KMS-11 (cell line): ENCODE measurements at regions not wholly inside any gene's neighbourhood (a gene's known extent, or its start where the extent isn't known, plus 50 kb on each side); places are given as distances from the start of the nearest gene placed in this dataset.

Experiments used
- H2AFZ ChIP-seq: fragments of 200-600 bp; sonication (generic); 2 replicates; pipeline ENCODE4 v1.6.1; 2016; ENCODE audit warnings: antibody characterized with exemption, mixed run types, low read depth
- H3K27ac ChIP-seq: fragments of 200-600 bp; sonication (generic); 2 replicates; pipeline ENCODE4 v1.6.1; 2016; ENCODE audit warnings: mild to moderate bottlenecking, mixed run types
- H3K27me3 ChIP-seq: fragments of 200-600 bp; sonication (generic); 2 replicates; pipeline ENCODE4 v1.6.1; 2017; ENCODE audit warnings: mild to moderate bottlenecking, low read depth, mixed run types, moderate library complexity; ENCODE audit not compliant: insufficient read depth
- H3K36me3 ChIP-seq: fragments of 200-600 bp; sonication (generic); 2 replicates; pipeline ENCODE4 v1.6.1; 2017; ENCODE audit warnings: mild to moderate bottlenecking, mixed run types; ENCODE audit not compliant: insufficient read depth
- H3K4me1 ChIP-seq: fragments of 200-600 bp; sonication (generic); 2 replicates; pipeline ENCODE4 v1.6.1; 2016; ENCODE audit warnings: mild to moderate bottlenecking, low read depth, mixed run types; ENCODE audit not compliant: poor library complexity, severe bottlenecking
- H3K4me2 ChIP-seq: fragments of 200-600 bp; sonication (generic); 2 replicates; pipeline ENCODE4 v1.7.0; 2016; ENCODE audit warnings: mild to moderate bottlenecking, mixed run types
- H3K4me3 ChIP-seq: fragments of 200-600 bp; sonication (generic); IDR thresholded peaks from 2 replicates; pipeline ENCODE4 v1.6.1; 2017; ENCODE audit warnings: low read depth, low read length, mixed read lengths; ENCODE audit not compliant: insufficient read depth
- H3K79me2 ChIP-seq: fragments of 200-600 bp; sonication (generic); 2 replicates; pipeline ENCODE4 v1.6.1; 2016; ENCODE audit warnings: low read depth, mixed run types; ENCODE audit not compliant: insufficient read depth
- H3K9ac ChIP-seq: fragments of 200-600 bp; sonication (generic); 2 replicates; pipeline ENCODE4 v1.6.1; 2016; ENCODE audit warnings: mild to moderate bottlenecking, mixed run types
- H4K20me1 ChIP-seq: fragments of 200-600 bp; sonication (generic); 2 replicates; pipeline ENCODE4 v1.6.1; 2016; ENCODE audit warnings: mild to moderate bottlenecking, mixed run types; ENCODE audit not compliant: insufficient read depth
- CTCF ChIP-seq: fragments of 200-600 bp; sonication (generic); conservative IDR thresholded peaks from 2 replicates; pipeline ENCODE4 v1.6.1; 2017; ENCODE audit warnings: low read depth, mild to moderate bottlenecking, antibody characterized with exemption, low read length, moderate library complexity, mixed read lengths

- Histone ChIP-seq H3K79me2 (no peaks in the 10 kb centered on the region), H3K27me3 (no peaks in the 10 kb centered on the region), H4K20me1 (no peaks in the 10 kb centered on the region), H3K4me1 (peaks cover 4% of the 10 kb centered on the region), H3K9ac (no peak overlapping the region), H3K4me3 (no peak overlapping the region), H3K27ac (no peak overlapping the region), H3K36me3 (no peaks in the 10 kb centered on the region), H2AFZ (no peak overlapping the region), H3K4me2 (no peak overlapping the region)
- no peak for TF ChIP-seq CTCF
Observed at GRCh38 chr2:14237902-14238301, 394.6 kb upstream of the LRATD1 start.

- H4K20me1 ChIP-seq, result no peaks in the 10 kb centered on the region
- no peak overlapping the region for H3K9ac ChIP-seq
- no peak overlapping the region for H3K4me3 ChIP-seq
- no peaks in the 10 kb centered on the region for H3K79me2 ChIP-seq
- no peaks in the 10 kb centered on the region for H3K27me3 ChIP-seq
- H3K27ac ChIP-seq, result no peak overlapping the region
- TF ChIP-seq CTCF, result no peak
- H3K4me1 ChIP-seq, result peaks cover 15% of the 10 kb centered on the region
- no peaks in the 10 kb centered on the region for H3K36me3 ChIP-seq
- H2AFZ ChIP-seq, result no peak overlapping the region
- H3K4me2 ChIP-seq, result no peak overlapping the region
Observed at GRCh38 chr2:14239605-14240004, 392.9 kb upstream of the LRATD1 start.

GRCh38 chr2:14240868-14241267 lies 391.6 kb upstream of the LRATD1 start:
- Histone ChIP-seq H3K9ac (no peak overlapping the region), H3K4me2 (no peak overlapping the region), H3K4me1 (peaks cover 28% of the 10 kb centered on the region), H3K79me2 (no peaks in the 10 kb centered on the region), H4K20me1 (no peaks in the 10 kb centered on the region), H2AFZ (no peak overlapping the region), H3K4me3 (no peak overlapping the region), H3K36me3 (no peaks in the 10 kb centered on the region), H3K27me3 (no peaks in the 10 kb centered on the region), H3K27ac (no peak overlapping the region)
- TF ChIP-seq CTCF, result no peak

GRCh38 chr2:14245901-14246300 lies 386.6 kb upstream of the LRATD1 start:
- no peak overlapping the region for H3K9ac ChIP-seq
- peaks cover 38% of the 10 kb centered on the region for H3K4me1 ChIP-seq
- no peaks in the 10 kb centered on the region for H3K27me3 ChIP-seq
- H3K36me3 ChIP-seq, result no peaks in the 10 kb centered on the region
- no peaks in the 10 kb centered on the region for H4K20me1 ChIP-seq
- H3K79me2 ChIP-seq, result no peaks in the 10 kb centered on the region
- H3K4me2 ChIP-seq, result peak overlapping the region; percentile 37; the same call in 1 of the 2 replicates
- 0 out of 2 replicates have a peak overlapping the region, but pooled peaks have one; percentile 4 for H3K27ac ChIP-seq
- H2AFZ ChIP-seq, result no peak overlapping the region
- no peak for TF ChIP-seq CTCF
- no peak overlapping the region for H3K4me3 ChIP-seq
